WTC11 (cell line): ENCODE measurements at regions not wholly inside any gene's neighbourhood (a gene's known extent, or its start where the extent isn't known, plus 50 kb on each side); places are given as distances from the start of the nearest gene placed in this dataset.

Source experiments
- ATAC-seq: fragments of 200-7000 bp; cut with Tn5 transposase; 2 replicates; pipeline ENCODE4 v1.10.0; 2021; ENCODE audit warnings: mild to moderate bottlenecking, moderate library complexity
- CTCF ChIA-PET: fragments of 300-600 bp; sonication (Branson Sonifier 250); formaldehyde crosslinking; loops from one replicate; lab custom pipeline; 2021; ENCODE audit warnings: antibody characterized with exemption; lab: Charles Lee
- POLR2A ChIA-PET: fragments of 350-600 bp; sonication (Branson Sonifier 250); formaldehyde crosslinking; loops from one replicate; lab custom pipeline; 2021; ENCODE audit warnings: antibody characterized with exemption; lab: Charles Lee
- DNase-seq: peaks from one replicate; pipeline ENCODE4 v3.0.0; 2021; ENCODE audit warnings: low spot score
- H3K27ac Mint-ChIP-seq: 2 replicates; pipeline ENCODE4 v1.8.0; 2021; ENCODE audit warnings: mixed read lengths
- H3K27me3 Mint-ChIP-seq: 2 replicates; pipeline ENCODE4 v1.8.0; 2021; ENCODE audit warnings: low read depth, mild to moderate bottlenecking, moderate library complexity, mixed read lengths
- H3K36me3 Mint-ChIP-seq: 2 replicates; pipeline ENCODE4 v1.8.0; 2021; ENCODE audit warnings: mixed read lengths
- H3K4me1 Mint-ChIP-seq: 2 replicates; pipeline ENCODE4 v1.8.0; 2022; ENCODE audit warnings: mixed read lengths
- H3K4me3 Mint-ChIP-seq: 2 replicates; pipeline ENCODE4 v1.8.0; 2021; ENCODE audit warnings: mild to moderate bottlenecking, moderate library complexity, mixed read lengths
- H3K9me3 Mint-ChIP-seq: 2 replicates; pipeline ENCODE4 v1.8.0; 2021; ENCODE audit warnings: mixed read lengths
- ARID4B ChIP-seq: sonication (generic); formaldehyde crosslinking; IDR thresholded peaks from 2 replicates; pipeline ENCODE4 v1.8.0; 2023; ENCODE audit warnings: missing genetic modification reagents, mild to moderate bottlenecking, borderline replicate concordance
- CDX4 ChIP-seq: fragments of 250-450 bp; sonication (Bioruptor Pico); IDR thresholded peaks from 2 replicates; pipeline ENCODE4 v1.9.0; 2021; ENCODE audit warnings: moderate library complexity, mild to moderate bottlenecking, inconsistent platforms, borderline replicate concordance
- CREM ChIP-seq: sonication (generic); formaldehyde crosslinking; IDR thresholded peaks from 2 replicates; pipeline ENCODE4 v1.8.1; 2022; ENCODE audit warnings: mild to moderate bottlenecking, missing genetic modification reagents, moderate library complexity
- ELF4 ChIP-seq: sonication (generic); formaldehyde crosslinking; IDR thresholded peaks from 2 replicates; pipeline ENCODE4 v1.8.1; 2022; ENCODE audit warnings: low read depth, mild to moderate bottlenecking, moderate library complexity, missing genetic modification reagents
- EMX1 ChIP-seq: fragments of 250-450 bp; sonication (Bioruptor Pico); IDR thresholded peaks from 2 replicates; pipeline ENCODE4 v1.8.0; 2021; ENCODE audit warnings: mild to moderate bottlenecking
- ETV6 ChIP-seq: sonication (generic); formaldehyde crosslinking; IDR thresholded peaks from 2 replicates; pipeline ENCODE4 v1.8.1; 2022; ENCODE audit warnings: mild to moderate bottlenecking, missing genetic modification reagents
- GTF2I ChIP-seq: fragments of 250-450 bp; sonication (Bioruptor Pico); conservative IDR thresholded peaks from 2 replicates; pipeline ENCODE4 v1.4.0; 2021; ENCODE audit warnings: mild to moderate bottlenecking
- SOX15 ChIP-seq: fragments of 250-450 bp; sonication (Bioruptor Pico); IDR thresholded peaks from 2 replicates; pipeline ENCODE4 v1.9.0; 2021; ENCODE audit warnings: mild to moderate bottlenecking
- STAT6 ChIP-seq: sonication (generic); formaldehyde crosslinking; conservative IDR thresholded peaks from 2 replicates; pipeline ENCODE4 v1.8.1; 2023; ENCODE audit warnings: mild to moderate bottlenecking, low read depth, missing genetic modification reagents, moderate library complexity
- TEAD4 ChIP-seq: sonication (generic); formaldehyde crosslinking; IDR thresholded peaks from 2 replicates; pipeline ENCODE4 v1.8.0; 2022; ENCODE audit warnings: mild to moderate bottlenecking, missing genetic modification reagents
- TP53 ChIP-seq: sonication (generic); formaldehyde crosslinking; IDR thresholded peaks from 2 replicates; pipeline ENCODE4 v1.8.1; 2023; ENCODE audit warnings: mild to moderate bottlenecking, missing genetic modification reagents
- USF2 ChIP-seq: sonication (generic); formaldehyde crosslinking; IDR thresholded peaks from 2 replicates; pipeline ENCODE4 v1.8.1; 2023; ENCODE audit warnings: mild to moderate bottlenecking, missing genetic modification reagents, moderate library complexity
- ZNF263 ChIP-seq: sonication (generic); formaldehyde crosslinking; IDR thresholded peaks from 2 replicates; pipeline ENCODE4 v1.8.1; 2022; ENCODE audit warnings: low read depth, mild to moderate bottlenecking, moderate library complexity, missing genetic modification reagents
- ZNF416 ChIP-seq: fragments of 250-450 bp; sonication (Bioruptor Pico); IDR thresholded peaks from 2 replicates; pipeline ENCODE4 v1.9.0; 2021; ENCODE audit warnings: mild to moderate bottlenecking, inconsistent platforms
- ZNF532 ChIP-seq: fragments of 250-450 bp; sonication (Bioruptor Pico); IDR thresholded peaks from 2 replicates; pipeline ENCODE4 v1.9.0; 2021; ENCODE audit warnings: mild to moderate bottlenecking, borderline replicate concordance

- H3K27me3 Mint-ChIP-seq = no peaks in the 10 kb centered on the region; the same call in 1 of the 2 replicates
- no peak for TF ChIP-seq TP53 (CRISPR knock-in tag)
- peaks cover 38% of the 10 kb centered on the region for H3K36me3 Mint-ChIP-seq
- peaks cover 9% of the 10 kb centered on the region for H3K4me1 Mint-ChIP-seq
- H3K4me3 Mint-ChIP-seq = no peak overlapping the region
- ATAC-seq (no peak), DNase-seq (peak; percentile 14)
- POLR2A ChIA-PET = no interaction called here
- no peak overlapping the region for H3K27ac Mint-ChIP-seq
- peaks cover 52% of the 10 kb centered on the region for H3K9me3 Mint-ChIP-seq
- CTCF ChIA-PET = no interaction called here
Measured at GRCh38 chr7:42527004-42527403, 290.0 kb upstream of the GLI3 start.

GRCh38 chr7:42522227-42522991 lies 285.4 kb upstream of the GLI3 start:
- CTCF ChIA-PET = interaction anchor here (0.9 to 2.2 kb wide), 8 partner anchors 29 to 581 kb away, joined by 3 to 13 read pairs (median 6); no protein-coding TSS in a partner anchor
- Mint-ChIP-seq H3K4me1 (peaks cover 12% of the 10 kb centered on the region), H3K4me3 (no peak overlapping the region), H3K27ac (no peak overlapping the region), H3K27me3 (no peaks in the 10 kb centered on the region; the same call in 1 of the 2 replicates), H3K36me3 (peaks cover 9% of the 10 kb centered on the region), H3K9me3 (peaks cover 21% of the 10 kb centered on the region)
- POLR2A ChIA-PET = no interaction called here
- DNase-seq (peak; percentile 26), ATAC-seq (peak; percentile 100)
- TF ChIP-seq ELF4 (no peak), ETV6 (CRISPR knock-in tag) (no peak), SOX15 (CRISPR knock-in tag) (no peak), STAT6 (CRISPR knock-in tag) (no peak), CREM (CRISPR knock-in tag) (no peak)

GRCh38 chr7:42511027-42511426 lies 274.0 kb upstream of the GLI3 start:
- Mint-ChIP-seq H3K4me1 (no peaks in the 10 kb centered on the region), H3K9me3 (no peaks in the 10 kb centered on the region), H3K27me3 (no peaks in the 10 kb centered on the region), H3K27ac (no peak overlapping the region; the same call in 1 of the 2 replicates), H3K4me3 (no peak overlapping the region), H3K36me3 (no peaks in the 10 kb centered on the region)
- DNase-seq (no peak), ATAC-seq (no peak)
- ChIA-PET POLR2A (no interaction called here), CTCF (no interaction called here)
- TF ChIP-seq TEAD4 (CRISPR knock-in tag) = no peak
- no peak for TF ChIP-seq CDX4 (CRISPR knock-in tag)
- no peak for TF ChIP-seq USF2 (CRISPR knock-in tag)
- TF ChIP-seq GTF2I (CRISPR knock-in tag) = no peak
- TF ChIP-seq EMX1 (CRISPR knock-in tag) = no peak
- no peak for TF ChIP-seq ZNF532 (CRISPR knock-in tag)
- TF ChIP-seq ZNF263 (CRISPR knock-in tag) = no peak
- TF ChIP-seq STAT6 (CRISPR knock-in tag) = no peak
- TF ChIP-seq ZNF416 (CRISPR knock-in tag) = no peak
- TF ChIP-seq ARID4B (CRISPR knock-in tag) = no peak
